Transverse colon (tissue), 3 donors: ENCODE measurements at regions not wholly inside any gene's neighbourhood (a gene's known extent, or its start where the extent isn't known, plus 50 kb on each side); places are given as distances from the start of the nearest gene placed in this dataset.

Source experiments
- POLR2A ChIP-seq: fragments of 450-650 bp; IDR thresholded peaks from one replicate; pipeline ENCODE4 v1.6.1; 2016; ENCODE audit warnings: antibody characterized with exemption, mild to moderate bottlenecking, moderate library complexity
- TF ChIP-seq, protein P1 (sequence below), 5 experiments: fragments of 200-600 bp in 3 of 5; fragments of 450-650 bp in 2 of 5; sonication (generic) in 3 of 5; IDR thresholded peaks; 1 replicate in 2 of 5; 2 replicates in 3 of 5; pipeline ENCODE4 v1.5.1; 2016 to 2017; ENCODE audit warnings: antibody characterized with exemption in 5 of 5, inconsistent platforms in 3 of 5, mild to moderate bottlenecking in 2 of 5, moderate library complexity in 1 of 5

GRCh38 chr1:199297174-199297573 lies 658.3 kb downstream of the PTPRC start:
- TF ChIP-seq, protein P1, sequence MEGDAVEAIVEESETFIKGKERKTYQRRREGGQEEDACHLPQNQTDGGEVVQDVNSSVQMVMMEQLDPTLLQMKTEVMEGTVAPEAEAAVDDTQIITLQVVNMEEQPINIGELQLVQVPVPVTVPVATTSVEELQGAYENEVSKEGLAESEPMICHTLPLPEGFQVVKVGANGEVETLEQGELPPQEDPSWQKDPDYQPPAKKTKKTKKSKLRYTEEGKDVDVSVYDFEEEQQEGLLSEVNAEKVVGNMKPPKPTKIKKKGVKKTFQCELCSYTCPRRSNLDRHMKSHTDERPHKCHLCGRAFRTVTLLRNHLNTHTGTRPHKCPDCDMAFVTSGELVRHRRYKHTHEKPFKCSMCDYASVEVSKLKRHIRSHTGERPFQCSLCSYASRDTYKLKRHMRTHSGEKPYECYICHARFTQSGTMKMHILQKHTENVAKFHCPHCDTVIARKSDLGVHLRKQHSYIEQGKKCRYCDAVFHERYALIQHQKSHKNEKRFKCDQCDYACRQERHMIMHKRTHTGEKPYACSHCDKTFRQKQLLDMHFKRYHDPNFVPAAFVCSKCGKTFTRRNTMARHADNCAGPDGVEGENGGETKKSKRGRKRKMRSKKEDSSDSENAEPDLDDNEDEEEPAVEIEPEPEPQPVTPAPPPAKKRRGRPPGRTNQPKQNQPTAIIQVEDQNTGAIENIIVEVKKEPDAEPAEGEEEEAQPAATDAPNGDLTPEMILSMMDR (IDR thresholded peaks at IDR 0.05): no peak
- TF ChIP-seq POLR2A: no peak
